Upper lobe of right lung (tissue), 1 donor: ENCODE measurements at regions not wholly inside any gene's neighbourhood (a gene's known extent, or its start where the extent isn't known, plus 50 kb on each side); places are given as distances from the start of the nearest gene placed in this dataset.
"Not testable (repeated sequence)": the region's sequence is repeated elsewhere in the genome, so short reads cannot be mapped to it uniquely, and the experiment has no call there.

Source experiments
- ATAC-seq: fragments of 200-7000 bp; cut with Tn5 transposase; one replicate; pipeline ENCODE4 v1.9.1; 2020; ENCODE audit warnings: mild to moderate bottlenecking, moderate library complexity
- DNase-seq: peaks from one replicate; pipeline ENCODE4 v3.0.0-alpha.2; 2020
- H3K27ac ChIP-seq: fragments of 200-600 bp; one replicate; pipeline ENCODE4 v1.8.0; 2022
- H3K27me3 ChIP-seq: fragments of 200-600 bp; one replicate; pipeline ENCODE4 v1.8.0; 2022; ENCODE audit warnings: mild to moderate bottlenecking
- H3K36me3 ChIP-seq: fragments of 200-600 bp; one replicate; pipeline ENCODE4 v1.8.0; 2022
- H3K4me1 ChIP-seq: fragments of 200-600 bp; one replicate; pipeline ENCODE4 v1.8.0; 2022
- H3K4me3 ChIP-seq: fragments of 200-600 bp; one replicate; pipeline ENCODE4 v1.8.0; 2022; ENCODE audit warnings: mild to moderate bottlenecking
- H3K9me3 ChIP-seq: fragments of 200-600 bp; one replicate; pipeline ENCODE4 v1.8.0; 2022
- CTCF ChIP-seq: fragments of 200-600 bp; IDR thresholded peaks from one replicate; pipeline ENCODE4 v1.8.0; 2022; ENCODE audit warnings: antibody characterized with exemption
- intact Hi-C: fragments of 100-400 bp; cut with DNase I; formaldehyde crosslinking; loops from one replicate; pipeline ENCODE4 v1.11.0; 2022
- donor health status: DM: no; HTN: yes; CAD: no; lungs with severe emphysema.

- Histone ChIP-seq H3K4me1 (no peaks in the 10 kb centered on the region), H3K36me3 (no peaks in the 10 kb centered on the region), H3K27me3 (no peaks in the 10 kb centered on the region), H3K4me3 (no peak overlapping the region), H3K9me3 (no peaks in the 10 kb centered on the region), H3K27ac (no peak overlapping the region)
- ATAC-seq: no peak
- DNase-seq: no peak
- no peak for TF ChIP-seq CTCF
- intact Hi-C loops: no loop called here
Measured at GRCh38 chr9:90147426-90147825, 495.2 kb downstream of the DIRAS2 start.

- no peaks in the 10 kb centered on the region for H3K36me3 ChIP-seq
- intact Hi-C loops: no loop called here
- no peak for ATAC-seq
- TF ChIP-seq CTCF: no peak
- no peaks in the 10 kb centered on the region for H3K27me3 ChIP-seq
- no peak overlapping the region for H3K27ac ChIP-seq
- no peaks in the 10 kb centered on the region for H3K4me1 ChIP-seq
- H3K4me3 ChIP-seq: no peak overlapping the region
- no peak for DNase-seq
- H3K9me3 ChIP-seq: no peaks in the 10 kb centered on the region
Measured at GRCh38 chr9:90156318-90156717, 486.3 kb downstream of the DIRAS2 start.

- no peak overlapping the region for H3K4me3 ChIP-seq
- no peaks in the 10 kb centered on the region for H3K9me3 ChIP-seq
- H3K27ac ChIP-seq: no peak overlapping the region
- DNase-seq: no peak
- intact Hi-C loops: no loop called here
- ATAC-seq: no peak
- no peaks in the 10 kb centered on the region for H3K4me1 ChIP-seq
- no peaks in the 10 kb centered on the region for H3K36me3 ChIP-seq
- no peaks in the 10 kb centered on the region for H3K27me3 ChIP-seq
- TF ChIP-seq CTCF: no peak
Measured at GRCh38 chr9:90162326-90162725, 480.3 kb downstream of the DIRAS2 start.

- Histone ChIP-seq H3K27me3 (no peaks in the 10 kb centered on the region), H3K4me3 (no peak overlapping the region), H3K4me1 (no peaks in the 10 kb centered on the region), H3K36me3 (no peaks in the 10 kb centered on the region), H3K9me3 (no peaks in the 10 kb centered on the region), H3K27ac (no peak overlapping the region)
- intact Hi-C loops: no loop called here
- no peak for DNase-seq
- no peak for ATAC-seq
- TF ChIP-seq CTCF: no peak
Measured at GRCh38 chr9:90162819-90163218, 479.8 kb downstream of the DIRAS2 start.

- intact Hi-C loops: no loop called here
- ATAC-seq (no peak), DNase-seq (no peak)
- Histone ChIP-seq H3K9me3 (no peaks in the 10 kb centered on the region), H3K36me3 (no peaks in the 10 kb centered on the region), H3K4me1 (peaks cover 6% of the 10 kb centered on the region), H3K4me3 (no peak overlapping the region), H3K27ac (no peak overlapping the region), H3K27me3 (no peaks in the 10 kb centered on the region)
- no peak for TF ChIP-seq CTCF
Measured at GRCh38 chr9:90165281-90165680, 477.3 kb downstream of the DIRAS2 start.

- H3K4me1 ChIP-seq, H3K36me3 ChIP-seq, H3K4me3 ChIP-seq, H3K27me3 ChIP-seq, DNase-seq, ATAC-seq, intact Hi-C loops, H3K9me3 ChIP-seq, H3K27ac ChIP-seq: not testable (repeated sequence)
Measured at GRCh38 chr9:90166374-90166773, 476.2 kb downstream of the DIRAS2 start.
